GM19395 (cell line): ENCODE measurements at regions not wholly inside any gene's neighbourhood (a gene's known extent, or its start where the extent isn't known, plus 50 kb on each side); places are given as distances from the start of the nearest gene placed in this dataset.

Experiments used
- ATAC-seq: cut with Tn5 transposase; IDR thresholded peaks from one replicate; pipeline ENCODE4 v1.9.1; 2021; ENCODE audit warnings: mild to moderate bottlenecking, moderate library complexity; ENCODE audit not compliant: unreplicated experiment

- no peak for ATAC-seq
Measured at GRCh38 chr12:115762936-115763335, 514.6 kb downstream of the MED13L start.

- no peak for ATAC-seq
Measured at GRCh38 chr12:115761784-115762183, 515.7 kb downstream of the MED13L start.

DNA sequence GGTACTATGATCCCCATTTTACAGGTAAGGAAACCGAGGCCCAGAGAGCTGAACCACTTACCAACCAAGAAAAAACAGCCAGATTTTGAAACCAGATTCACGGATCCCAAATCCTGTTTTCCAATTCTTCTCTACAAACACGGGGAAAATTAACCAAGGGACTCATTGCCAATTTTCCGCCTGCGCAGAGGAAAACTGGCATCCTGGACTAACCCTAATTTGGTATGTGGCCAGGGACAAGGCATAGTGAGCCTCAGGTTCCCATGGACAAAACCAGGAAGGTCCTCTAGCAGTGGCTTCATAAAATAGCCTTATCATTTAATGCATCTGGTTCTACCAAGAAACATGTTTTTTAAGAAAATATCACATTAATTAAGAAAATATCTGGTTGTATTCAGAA lies 517.3 kb downstream of the MED13L start:
- no peak for ATAC-seq

GRCh38 chr12:115758877-115759620 lies 518.4 kb downstream of the MED13L start:
- ATAC-seq = no peak

- no peak for ATAC-seq
Measured at GRCh38 chr12:115758183-115758582, 519.3 kb downstream of the MED13L start.

DNA sequence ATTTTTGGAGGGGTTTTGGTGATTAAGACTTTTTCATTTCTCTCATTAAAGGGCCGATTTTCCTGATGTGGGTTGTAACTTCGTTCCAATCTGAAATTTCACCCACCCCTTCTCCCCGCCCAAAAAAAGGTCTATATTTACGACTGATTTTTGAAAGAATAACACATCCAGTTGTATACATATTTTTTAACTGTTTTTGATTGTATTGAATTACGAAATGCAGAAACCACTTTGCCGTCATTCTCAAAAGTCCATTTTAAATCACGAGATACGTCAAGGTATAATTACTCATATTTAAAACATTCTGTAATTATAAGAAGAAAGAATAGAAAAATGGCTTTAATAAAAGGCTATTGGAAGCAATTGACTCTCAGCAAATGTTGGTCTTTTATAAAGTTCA lies 520.7 kb downstream of the MED13L start:
- no peak for ATAC-seq

DNA sequence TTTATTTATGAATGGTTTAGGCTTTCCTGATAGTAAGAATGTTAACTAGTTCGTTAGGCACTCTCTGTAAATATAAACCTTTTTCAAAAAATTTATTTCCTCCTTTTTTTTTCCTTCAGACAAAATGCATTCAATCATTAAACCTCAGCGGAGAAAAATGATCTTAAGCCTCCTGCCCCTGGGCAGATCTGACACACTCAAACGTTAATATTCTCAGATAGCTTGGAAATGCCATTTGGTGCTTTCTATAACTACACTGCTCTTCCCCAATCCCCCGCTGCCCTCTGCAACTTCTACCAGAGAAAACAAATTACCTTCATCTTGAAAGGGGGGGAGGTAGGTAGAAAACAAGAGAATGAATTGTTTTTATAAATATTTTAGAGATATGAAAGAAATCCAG lies 521.2 kb downstream of the MED13L start:
- no peak for ATAC-seq

DNA sequence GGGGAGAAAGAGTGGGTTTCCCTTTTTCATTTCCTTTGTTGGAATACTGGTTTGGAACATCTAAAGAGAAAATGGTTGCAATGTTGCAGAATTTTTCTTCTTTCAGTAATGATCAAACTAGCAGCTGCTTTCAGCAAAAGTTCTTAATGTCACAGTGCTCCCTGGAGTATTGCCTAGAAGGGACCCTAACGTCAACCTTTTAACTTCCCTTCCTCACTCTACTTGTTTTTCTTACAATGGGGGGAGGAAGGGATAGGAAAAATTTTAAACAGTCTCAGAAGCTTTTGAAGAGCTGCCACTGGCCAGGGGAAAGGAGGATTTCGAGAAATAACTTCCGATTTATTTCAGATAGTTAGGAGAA lies 521.8 kb downstream of the MED13L start:
- ATAC-seq = no peak

DNA sequence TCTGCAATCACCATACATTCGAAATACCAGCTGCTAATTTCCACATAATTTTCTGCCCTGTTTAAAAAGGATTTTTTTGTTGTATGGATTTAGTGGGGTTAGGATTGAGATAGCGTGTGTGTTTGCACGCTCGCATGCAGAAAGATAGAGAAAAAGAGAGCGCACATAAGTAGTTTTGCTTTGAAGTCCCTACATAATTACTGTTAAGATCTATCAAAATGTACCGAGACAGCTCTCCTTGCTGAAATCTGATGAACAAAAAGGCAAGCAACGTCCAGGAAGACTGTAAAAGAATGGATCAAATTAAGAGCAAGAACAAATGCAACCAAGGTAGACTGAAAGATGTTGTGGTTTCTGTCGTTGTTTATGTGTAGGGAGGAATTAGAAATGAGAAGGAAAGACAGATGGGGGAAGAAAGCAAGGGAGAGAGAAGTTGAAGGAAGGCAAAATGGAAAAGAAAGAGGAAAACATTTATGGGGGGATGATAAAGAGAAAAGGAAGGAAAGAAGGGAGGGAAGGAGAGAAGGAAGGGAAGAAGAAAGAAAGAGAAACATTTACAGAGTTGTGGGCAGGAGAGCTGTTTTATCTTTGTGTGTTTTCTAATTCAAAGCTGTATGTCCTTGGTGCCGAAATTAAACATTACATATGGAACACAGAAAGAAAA lies 522.3 kb downstream of the MED13L start:
- no peak for ATAC-seq

DNA sequence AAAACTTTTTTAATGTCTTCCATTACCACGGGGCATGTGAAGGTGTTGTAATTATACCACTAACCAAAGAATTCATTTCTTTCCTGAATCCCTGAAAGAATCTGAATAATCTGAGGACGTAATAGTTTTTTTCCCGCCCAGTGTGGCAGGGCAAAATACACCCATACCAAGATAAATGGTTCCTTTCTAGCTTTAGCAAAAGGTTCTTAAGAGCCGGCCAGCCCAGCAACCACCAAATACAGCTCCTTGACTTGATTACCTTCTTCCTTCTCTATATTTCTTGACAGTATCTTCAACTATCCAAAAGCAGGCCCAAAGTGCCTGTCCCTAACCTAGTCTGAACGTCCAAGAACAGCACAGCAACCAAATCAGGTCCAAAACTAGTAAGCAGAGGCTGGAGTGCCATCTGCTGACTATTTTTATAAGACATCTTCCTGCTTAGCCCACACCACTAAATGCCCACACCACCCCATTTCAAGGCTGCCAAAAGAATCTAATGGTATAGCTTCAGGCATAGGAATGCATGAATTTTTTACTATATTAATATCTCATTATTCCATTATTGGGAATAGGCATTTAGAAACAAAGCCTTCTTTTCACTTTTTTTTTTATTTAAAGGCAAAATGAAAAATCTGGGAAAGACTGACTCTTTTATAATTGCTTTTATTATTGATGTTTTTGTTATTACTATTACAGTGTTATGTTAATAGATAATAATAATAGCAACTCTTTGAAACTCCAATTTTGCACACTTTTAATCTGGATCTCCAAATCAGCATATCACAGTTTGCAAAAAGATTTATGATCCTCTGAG lies 524.4 kb downstream of the MED13L start:
- ATAC-seq = no peak

GRCh38 chr12:115752156-115752555 lies 525.3 kb downstream of the MED13L start:
- ATAC-seq = no peak

GRCh38 chr12:115750340-115750739 lies 527.2 kb downstream of the MED13L start:
- ATAC-seq = no peak

- no peak for ATAC-seq
Measured at GRCh38 chr12:115749071-115749841, 528.2 kb downstream of the MED13L start.

GRCh38 chr12:115740586-115741155 lies 536.8 kb downstream of the MED13L start:
- no peak for ATAC-seq

DNA sequence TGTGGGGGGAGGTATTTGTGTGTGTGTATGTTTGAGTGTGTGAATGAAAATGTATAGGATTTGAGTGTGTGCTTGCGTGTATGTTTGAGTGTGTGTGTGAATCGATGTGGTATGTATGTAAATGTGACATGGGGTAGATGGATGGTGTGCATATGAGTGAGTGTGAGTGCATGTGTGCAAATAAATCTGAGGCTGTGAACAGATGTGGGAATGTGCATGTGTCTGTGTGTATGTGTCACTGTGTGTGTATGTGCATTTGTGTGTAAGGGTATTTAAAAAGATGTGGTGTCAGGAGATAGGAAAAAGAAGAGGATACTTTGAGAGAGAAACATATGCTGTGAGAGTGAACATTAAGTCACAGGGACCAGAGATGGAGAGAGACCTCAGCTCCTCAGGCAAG lies 539.6 kb downstream of the MED13L start:
- no peak for ATAC-seq

GRCh38 chr12:115736360-115736759 lies 541.1 kb downstream of the MED13L start:
- ATAC-seq = no peak

- ATAC-seq = no peak
Measured at GRCh38 chr12:115730975-115731541, 546.4 kb downstream of the MED13L start.

- ATAC-seq = no peak
Measured at GRCh38 chr12:115726691-115727090, 550.8 kb downstream of the MED13L start.

DNA sequence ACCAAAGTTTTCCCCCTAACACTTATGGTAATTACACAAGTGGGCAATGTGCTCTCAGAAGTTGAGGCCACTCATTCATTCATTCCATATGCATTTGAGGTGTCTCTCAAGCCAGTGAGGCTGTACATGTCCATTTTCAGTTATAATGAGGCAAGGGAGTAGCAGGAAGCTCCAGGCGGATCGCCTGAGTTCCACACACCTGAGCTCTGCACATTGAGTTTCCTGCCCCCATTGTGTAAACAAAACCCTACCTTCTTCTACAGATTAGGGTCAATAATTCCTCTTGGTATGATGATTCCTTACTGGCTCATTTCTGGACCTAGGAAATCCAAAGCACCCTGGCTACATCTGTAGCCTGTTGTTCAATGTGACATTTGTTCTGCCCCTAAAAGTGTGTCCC lies 555.3 kb downstream of the MED13L start:
- no peak for ATAC-seq

- ATAC-seq = no peak
Measured at GRCh38 chr12:115716551-115716950, 560.9 kb downstream of the MED13L start.
